HG03025 (cell line): ENCODE measurements at regions not wholly inside any gene's neighbourhood (a gene's known extent, or its start where the extent isn't known, plus 50 kb on each side); places are given as distances from the start of the nearest gene placed in this dataset.

ENCODE experiments used
- ATAC-seq: cut with Tn5 transposase; IDR thresholded peaks from one replicate; pipeline ENCODE4 v1.9.1; 2021; ENCODE audit warnings: mild to moderate bottlenecking, moderate library complexity; ENCODE audit not compliant: unreplicated experiment, low FRiP score

DNA sequence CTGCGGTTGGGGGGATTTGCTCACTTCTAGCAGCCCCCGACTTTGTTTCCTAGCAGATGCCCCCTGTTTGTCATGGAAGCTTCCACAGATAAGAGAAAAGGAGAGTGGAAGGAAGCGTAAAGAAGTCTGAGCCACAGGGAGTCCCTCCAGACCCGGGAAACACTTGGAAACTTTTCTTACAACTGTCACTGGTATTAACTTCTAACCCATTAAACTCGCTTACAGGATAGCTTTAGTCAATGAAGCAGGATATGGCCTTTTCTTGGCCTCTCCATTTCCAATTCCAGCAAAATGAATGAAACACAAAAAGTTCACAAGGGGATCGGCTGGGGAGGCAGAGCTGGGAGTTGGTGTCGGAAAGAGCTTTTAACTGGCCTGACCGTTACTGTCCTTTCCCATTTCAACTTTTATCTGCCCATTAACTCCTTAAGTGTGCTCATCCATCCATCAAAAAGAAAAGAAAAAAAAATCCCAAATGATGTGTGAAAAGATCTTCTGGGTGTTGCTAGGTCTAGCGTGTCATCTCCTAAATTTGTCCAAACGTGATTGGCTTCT lies 231.9 kb upstream of the ARGLU1 start:
- no peak for ATAC-seq

GRCh38 chr13:106797081-106797640 lies 229.2 kb upstream of the ARGLU1 start:
- ATAC-seq, result no peak

- no peak for ATAC-seq
These were observed 228.5 kb upstream of the ARGLU1 start for GRCh38 chr13:106796280-106797047.

DNA sequence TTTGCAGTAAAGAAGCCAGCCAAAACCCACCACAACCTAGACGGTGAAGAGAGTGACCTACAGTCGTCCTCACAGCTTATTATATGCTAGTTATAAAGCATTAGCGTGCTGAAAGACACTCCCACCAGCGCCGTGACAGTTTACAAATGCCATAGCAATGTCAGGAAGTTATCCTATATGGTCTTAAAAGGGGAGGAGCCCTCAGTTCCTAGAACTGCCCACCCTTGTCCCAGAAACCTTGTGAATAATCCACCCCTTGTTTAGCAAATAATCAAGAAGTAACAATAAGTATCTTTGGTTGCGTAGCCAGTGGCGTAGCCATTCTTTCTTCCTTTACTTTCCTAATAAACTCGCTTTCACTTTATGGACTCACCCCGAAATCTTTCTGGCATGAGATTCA lies 227.9 kb upstream of the ARGLU1 start:
- ATAC-seq, result no peak

DNA sequence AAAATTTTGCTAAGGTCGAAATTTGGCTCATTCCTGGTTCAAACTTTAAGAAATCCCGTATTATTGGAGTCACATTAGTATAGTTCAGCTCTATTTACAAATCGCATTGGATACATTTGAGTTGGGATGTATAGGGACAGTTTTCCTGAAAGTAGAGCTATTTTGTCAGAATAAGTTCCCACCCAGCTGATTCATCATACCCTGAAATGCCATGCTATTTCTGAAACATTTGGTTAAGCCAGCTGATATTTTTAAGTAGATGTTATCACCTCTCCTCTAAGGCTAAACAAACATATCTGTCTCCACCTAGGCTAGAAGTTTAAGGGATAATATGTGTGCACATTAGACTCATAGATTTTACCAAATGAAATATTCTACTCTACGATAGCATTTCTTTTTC lies 226.2 kb upstream of the ARGLU1 start:
- ATAC-seq, result no peak

GRCh38 chr13:106789911-106790310 lies 222.0 kb upstream of the ARGLU1 start:
- no peak for ATAC-seq

GRCh38 chr13:106786006-106786563 lies 218.1 kb upstream of the ARGLU1 start:
- no peak for ATAC-seq

GRCh38 chr13:106774621-106775020 lies 206.7 kb upstream of the ARGLU1 start:
- ATAC-seq, result no peak

DNA sequence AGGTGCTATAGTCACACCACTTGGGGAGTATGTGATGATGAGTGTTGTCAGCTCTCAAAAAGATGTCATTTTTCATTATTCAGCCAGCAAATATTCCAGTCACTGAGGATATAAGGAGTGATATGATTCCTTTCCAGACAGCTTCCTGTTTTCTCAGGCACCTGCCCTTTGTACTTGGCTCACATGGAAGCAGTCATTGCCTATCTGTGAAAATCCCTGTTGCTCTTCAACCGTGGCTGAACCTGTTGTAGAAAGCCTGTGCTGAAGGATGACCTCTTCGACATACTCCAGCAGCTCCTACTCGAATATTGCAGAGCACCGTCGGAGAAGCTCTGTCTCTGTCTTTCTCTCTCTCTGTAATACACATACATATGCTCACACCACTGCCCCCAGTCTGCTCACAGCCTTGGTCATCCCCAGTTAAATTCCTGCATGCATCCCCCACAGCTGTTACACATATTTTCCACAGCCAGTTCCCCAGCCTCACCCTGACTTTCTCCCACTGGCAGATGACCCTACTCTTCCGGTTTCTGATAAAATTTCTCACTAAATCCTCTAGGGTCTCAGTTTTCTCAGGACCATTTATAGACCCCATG lies 204.2 kb upstream of the ARGLU1 start:
- no peak for ATAC-seq

- ATAC-seq, result no peak
These were observed 201.1 kb upstream of the ARGLU1 start for GRCh38 chr13:106768991-106769390.

DNA sequence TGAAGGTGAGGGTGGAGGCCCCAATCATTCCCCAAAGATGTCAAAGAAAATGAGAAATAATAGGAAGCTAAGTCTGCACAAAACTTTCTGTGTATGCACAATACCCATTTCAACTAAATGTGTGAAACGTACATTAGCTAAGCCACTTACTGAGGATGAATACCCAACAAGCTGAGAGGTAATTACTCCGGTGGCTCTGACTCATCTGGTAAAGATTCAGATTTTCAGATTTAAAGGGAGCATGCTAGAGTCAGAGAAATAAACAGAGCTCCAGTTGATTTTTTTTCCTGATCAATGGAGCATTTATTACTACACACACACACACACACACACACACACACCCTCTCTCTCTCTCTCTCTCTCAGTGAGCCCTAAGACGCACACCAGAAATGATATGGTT lies 194.8 kb upstream of the ARGLU1 start:
- ATAC-seq, result no peak

DNA sequence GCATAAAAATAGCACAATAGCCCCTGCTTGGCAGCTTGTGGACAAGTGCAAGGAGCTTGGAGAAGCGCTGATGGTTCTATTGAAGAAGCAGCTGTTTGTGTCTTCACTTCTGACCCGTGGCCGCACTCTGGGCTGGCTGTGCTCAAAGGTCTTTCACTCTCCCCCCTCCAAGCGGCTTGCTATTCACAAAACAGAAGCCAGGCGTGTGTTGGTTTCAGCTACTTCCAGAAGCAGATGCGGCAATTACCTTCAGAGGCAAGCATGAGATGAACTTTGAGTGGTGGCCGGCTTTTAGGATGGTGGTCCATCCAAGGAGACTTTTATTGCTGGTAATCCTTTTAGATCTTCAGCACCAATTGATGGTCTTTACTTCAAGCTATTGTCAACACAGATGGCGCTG lies 188.5 kb upstream of the ARGLU1 start:
- no peak for ATAC-seq

DNA sequence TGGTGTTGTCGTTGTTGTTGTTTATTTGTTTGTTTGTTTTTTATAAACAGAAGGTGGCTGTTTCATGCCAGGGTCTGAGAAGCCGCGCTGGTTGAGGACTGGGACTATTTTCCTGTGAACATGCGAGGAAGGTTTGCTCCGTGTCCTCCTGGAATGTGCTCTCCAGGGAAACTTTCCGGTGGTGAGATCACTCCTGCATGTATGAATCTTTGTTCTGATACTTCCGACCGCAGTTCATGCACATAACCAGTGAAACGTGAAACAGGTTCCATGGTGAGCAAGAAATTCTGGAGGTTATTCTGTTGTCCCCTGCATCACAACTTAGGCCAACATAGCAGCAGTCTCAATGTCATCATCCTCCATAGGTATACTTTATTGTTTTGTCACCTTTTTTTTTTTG lies 187.6 kb upstream of the ARGLU1 start:
- ATAC-seq, result no peak

GRCh38 chr13:106753251-106753650 lies 185.3 kb upstream of the ARGLU1 start:
- no peak for ATAC-seq

- no peak for ATAC-seq
These were observed 184.7 kb upstream of the ARGLU1 start for GRCh38 chr13:106752584-106753170.

DNA sequence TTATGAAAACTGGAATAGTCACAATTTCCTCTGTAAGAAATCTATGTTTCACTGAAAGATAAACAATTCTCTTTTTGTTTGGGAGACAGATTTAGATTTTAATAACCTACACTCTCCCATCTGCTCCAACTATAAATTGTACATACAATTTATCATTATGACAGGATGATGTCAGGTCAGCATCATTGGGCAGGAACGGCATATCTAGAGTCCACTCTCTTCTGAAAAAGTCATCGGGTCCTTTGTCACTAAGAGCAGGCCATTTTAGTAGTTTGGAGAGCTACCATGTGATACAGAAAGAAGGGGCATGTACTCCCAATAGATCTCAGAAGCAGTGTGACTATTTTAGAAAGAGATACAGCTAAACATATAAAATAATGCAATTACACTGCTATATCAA lies 180.8 kb upstream of the ARGLU1 start:
- ATAC-seq, result no peak

- no peak for ATAC-seq
These were observed 176.6 kb upstream of the ARGLU1 start for GRCh38 chr13:106744516-106744915.

GRCh38 chr13:106738186-106738678 lies 170.3 kb upstream of the ARGLU1 start:
- no peak for ATAC-seq

GRCh38 chr13:106736941-106737340 lies 169.0 kb upstream of the ARGLU1 start:
- ATAC-seq, result no peak

DNA sequence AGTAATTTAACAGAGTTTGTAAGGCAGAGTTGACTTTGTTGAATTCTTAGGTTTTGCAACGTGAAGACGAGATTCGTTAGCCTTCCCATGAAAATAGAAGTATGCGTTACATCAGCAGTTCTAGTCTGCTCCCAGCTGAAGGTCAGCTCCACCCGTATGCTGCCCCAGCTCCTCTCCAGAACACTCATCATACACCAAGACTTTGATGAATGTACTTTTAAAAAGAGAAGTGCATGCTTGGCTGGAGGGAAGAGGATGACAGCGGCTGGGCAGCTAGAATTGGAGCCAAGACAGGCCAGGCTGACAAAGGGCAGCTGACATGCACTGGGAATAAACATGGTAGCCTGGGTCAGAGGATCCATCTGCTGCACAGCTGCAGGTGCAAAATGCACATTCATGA lies 166.3 kb upstream of the ARGLU1 start:
- no peak for ATAC-seq

GRCh38 chr13:106723036-106723435 lies 155.1 kb upstream of the ARGLU1 start:
- no peak for ATAC-seq
